CD4-positive, alpha-beta T cell treated with Interleukin-10 for 1 hour (primary cell): ENCODE measurements at regions not wholly inside any gene's neighbourhood (a gene's known extent, or its start where the extent isn't known, plus 50 kb on each side); places are given as distances from the start of the nearest gene placed in this dataset.

ENCODE experiments used
- DNase-seq: peaks from one replicate; pipeline ENCODE4 v3.0.0-alpha.2; 2020

GRCh38 chr16:17532338-17532995 lies 61.7 kb upstream of the XYLT1 start:
- DNase-seq: no peak

GRCh38 chr16:17529982-17530760 lies 59.4 kb upstream of the XYLT1 start:
- DNase-seq: peak; percentile 53

- DNase-seq: no peak
These were observed 56.5 kb upstream of the XYLT1 start for GRCh38 chr16:17526956-17527937.

DNA sequence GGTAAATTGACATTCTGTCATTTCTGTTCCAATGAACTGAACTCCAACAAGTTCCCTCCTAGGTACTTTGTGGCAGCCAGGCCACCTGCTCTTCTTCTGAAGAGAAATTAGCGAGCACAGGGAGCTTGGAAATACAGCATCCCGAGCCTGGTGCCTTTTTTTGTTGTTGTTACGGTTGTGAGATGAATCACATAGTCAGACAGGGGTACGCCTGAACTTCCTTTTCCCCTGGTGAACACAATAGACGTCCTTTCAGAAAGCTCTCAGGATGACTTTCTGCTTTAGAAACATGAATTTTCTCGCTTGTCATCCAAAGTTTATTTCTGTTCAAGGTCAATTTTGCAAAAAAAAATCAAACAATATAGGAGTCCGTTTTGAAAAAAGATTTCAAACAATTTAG lies 53.9 kb upstream of the XYLT1 start:
- no peak for DNase-seq

DNA sequence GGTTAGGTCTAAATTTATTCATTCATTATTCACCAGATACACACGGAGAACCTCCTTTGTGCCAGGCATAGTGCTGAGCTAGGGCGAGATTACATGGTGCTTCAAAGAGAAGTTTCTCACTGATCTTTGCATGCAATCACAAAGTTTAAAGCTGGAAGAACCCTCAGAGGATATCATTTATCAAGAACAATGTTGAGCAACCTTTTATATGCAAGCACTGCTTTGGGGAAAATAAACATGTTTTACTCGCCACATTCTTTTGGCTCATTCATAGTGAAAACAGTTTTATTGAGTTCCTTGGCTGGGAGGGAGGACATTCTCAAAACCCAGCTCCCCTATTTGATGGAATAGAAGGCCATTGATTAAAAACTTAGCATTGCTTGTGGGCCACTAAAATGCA lies 49.8 kb upstream of the XYLT1 start:
- no peak for DNase-seq
